Mesenchymal stem cell (in vitro differentiated cells and primary cell): ENCODE measurements at regions not wholly inside any gene's neighbourhood (a gene's known extent, or its start where the extent isn't known, plus 50 kb on each side); places are given as distances from the start of the nearest gene placed in this dataset.

Experiments
- DNase-seq: peaks from one replicate; pipeline ENCODE4 v3.0.0-alpha.2; 2013
- H2AFZ ChIP-seq: one replicate; pipeline ENCODE4 v1.6.1; 2013; ENCODE audit warnings: low read depth, mild to moderate bottlenecking, control low read depth, inconsistent platforms, low read length, moderate library complexity
- H2AK5ac ChIP-seq: 2 replicates; pipeline ENCODE4 v1.6.1; 2013; ENCODE audit warnings: low read length, moderate library complexity, mild to moderate bottlenecking, inconsistent platforms; ENCODE audit not compliant: severe bottlenecking
- H2BK120ac ChIP-seq: one replicate; pipeline ENCODE4 v1.6.1; 2013; ENCODE audit warnings: low read depth, mild to moderate bottlenecking, inconsistent platforms, low read length, moderate library complexity
- H2BK12ac ChIP-seq, 2 experiments: one replicate each; pipeline ENCODE4 v1.6.1; 2013; ENCODE audit warnings: inconsistent platforms in 2 of 2, low read length in 2 of 2, mild to moderate bottlenecking in 2 of 2, moderate library complexity in 2 of 2, control low read depth in 1 of 2
- H2BK15ac ChIP-seq: one replicate; pipeline ENCODE4 v1.6.1; 2013; ENCODE audit warnings: mild to moderate bottlenecking, low read depth, inconsistent platforms; ENCODE audit not compliant: poor library complexity, severe bottlenecking
- H2BK5ac ChIP-seq: 2 replicates; pipeline ENCODE4 v1.6.1; 2013; ENCODE audit warnings: low read depth, mild to moderate bottlenecking, low read length, control low read depth, inconsistent platforms; ENCODE audit not compliant: poor library complexity, severe bottlenecking
- H3K14ac ChIP-seq, 2 experiments: one replicate each; pipeline ENCODE4 v1.6.1; 2013; ENCODE audit warnings: inconsistent platforms in 2 of 2, low read length in 2 of 2, control low read depth in 1 of 2, mild to moderate bottlenecking in 1 of 2, moderate library complexity in 1 of 2
- H3K18ac ChIP-seq, 2 experiments: one replicate each; pipeline ENCODE4 v1.6.1; 2013; ENCODE audit warnings: inconsistent platforms in 2 of 2, low read length in 2 of 2, control low read depth in 1 of 2, low read depth in 1 of 2, mild to moderate bottlenecking in 1 of 2
- H3K23ac ChIP-seq, 2 experiments: one replicate each; pipeline ENCODE4 v1.6.1; 2013; ENCODE audit warnings: inconsistent platforms in 2 of 2, low read length in 2 of 2, mild to moderate bottlenecking in 2 of 2, moderate library complexity in 2 of 2, control low read depth in 1 of 2
- H3K27ac ChIP-seq: 2 replicates; pipeline ENCODE4 v1.5.1; 2013; ENCODE audit warnings: mild to moderate bottlenecking, moderate library complexity, low read length, control low read depth, inconsistent platforms; ENCODE audit not compliant: poor library complexity, severe bottlenecking
- H3K27me3 ChIP-seq, 2 experiments: 2 replicates each; pipeline versions ENCODE4 v1.6.1 to v1.7.0; 2013; ENCODE audit warnings: low read length in 2 of 2, mild to moderate bottlenecking in 2 of 2, moderate library complexity in 2 of 2, control low read depth in 1 of 2, inconsistent platforms in 1 of 2; ENCODE audit not compliant: control insufficient read depth in 1 of 2, insufficient read depth in 1 of 2
- H3K36me3 ChIP-seq, 2 experiments: 2 replicates each; pipeline versions ENCODE4 v1.6.1 to v1.7.0; 2013; ENCODE audit warnings: low read length in 2 of 2, control low read depth in 1 of 2, inconsistent platforms in 1 of 2, low read depth in 1 of 2, mild to moderate bottlenecking in 1 of 2; ENCODE audit not compliant: insufficient read depth in 2 of 2, control insufficient read depth in 1 of 2
- H3K4ac ChIP-seq, 2 experiments: one replicate each; pipeline ENCODE4 v1.6.1; 2013; ENCODE audit warnings: inconsistent platforms in 2 of 2, low read length in 2 of 2, mild to moderate bottlenecking in 2 of 2, moderate library complexity in 2 of 2, control low read depth in 1 of 2, low read depth in 1 of 2
- H3K4me1 ChIP-seq: 2 replicates; pipeline ENCODE4 v1.6.1; 2013; ENCODE audit warnings: low read depth, low read length, control low read depth; ENCODE audit not compliant: control insufficient read depth, insufficient read depth
- H3K4me2 ChIP-seq: 2 replicates; pipeline ENCODE4 v1.6.1; 2013; ENCODE audit warnings: low read length, mild to moderate bottlenecking, inconsistent platforms; ENCODE audit not compliant: poor library complexity, severe bottlenecking
- H3K4me3 ChIP-seq, 2 experiments: 2 replicates each; pipeline versions ENCODE4 v1.5.1 to v1.7.0; 2013; ENCODE audit warnings: low read length in 2 of 2, mild to moderate bottlenecking in 2 of 2, control low read depth in 1 of 2, low read depth in 1 of 2; ENCODE audit not compliant: insufficient read depth in 1 of 2
- H3K79me1 ChIP-seq: replicated peaks from 2 replicates; pipeline ENCODE4 v1.6.1; 2013; ENCODE audit warnings: mild to moderate bottlenecking, control low read depth, low read length, inconsistent platforms; ENCODE audit not compliant: poor library complexity, severe bottlenecking
- H3K9ac ChIP-seq: 2 replicates; pipeline ENCODE4 v1.7.0; 2013; ENCODE audit warnings: mild to moderate bottlenecking, low read length, moderate library complexity
- H3K9me3 ChIP-seq: 2 replicates; pipeline ENCODE4 v1.7.0; 2013; ENCODE audit warnings: mild to moderate bottlenecking, low read length; ENCODE audit not compliant: control insufficient read depth
- H4K8ac ChIP-seq: one replicate; pipeline ENCODE4 v1.6.1; 2013; ENCODE audit warnings: inconsistent platforms, mild to moderate bottlenecking, low read length, moderate library complexity
- H4K91ac ChIP-seq: one replicate; pipeline ENCODE4 v1.6.1; 2013; ENCODE audit warnings: mild to moderate bottlenecking, low read length, inconsistent platforms
- WGBS: methylation state at CpG from one replicate; pipeline ENCODE4 v1.1.7; 2013; ENCODE audit warnings: mixed read lengths; 5-methylcytosine and 5-hydroxymethylcytosine counted together

DNA sequence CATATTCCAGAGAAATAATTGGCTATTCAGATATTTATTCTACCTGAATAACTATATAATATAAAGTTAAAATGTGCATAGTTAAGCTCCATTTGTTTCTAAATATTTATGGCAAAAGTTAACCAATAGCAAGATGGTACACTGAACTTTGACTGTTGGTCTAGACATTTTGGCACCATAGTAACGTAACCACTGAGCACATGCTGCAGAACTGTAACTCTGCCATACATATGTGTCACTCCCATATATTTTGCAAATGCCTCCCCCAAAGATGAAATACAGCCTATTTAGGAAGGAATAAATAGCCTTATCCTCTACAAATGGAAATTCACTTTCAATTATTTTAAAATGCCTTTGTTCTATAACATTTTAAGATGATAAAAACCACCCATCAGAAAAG lies 424.9 kb downstream of the CENPC start:
- Histone ChIP-seq H3K4ac (no peak overlapping the region), H4K91ac (no peak overlapping the region), H3K79me1 (no peaks in the 10 kb centered on the region), H3K14ac (no peak overlapping the region), H2AFZ (no peak overlapping the region), H3K4me1 (no peaks in the 10 kb centered on the region), H3K23ac (no peak overlapping the region), H3K27me3 (no peaks in the 10 kb centered on the region), H3K9ac (no peak overlapping the region), H2AK5ac (no peak overlapping the region), H2BK5ac (no peak overlapping the region), H2BK12ac (no peak overlapping the region), H2BK120ac (no peak overlapping the region), H3K9me3 (no peaks in the 10 kb centered on the region), H4K8ac (no peak overlapping the region), H3K18ac (no peak overlapping the region), H3K4me2 (no peak overlapping the region), H3K27ac (no peak overlapping the region), H2BK15ac (no peak overlapping the region), H3K36me3 (no peaks in the 10 kb centered on the region), H3K4me3 (no peak overlapping the region)
- no peak for DNase-seq
- 81% methylated on average over 1 of the region's 1 CpG for WGBS

DNA sequence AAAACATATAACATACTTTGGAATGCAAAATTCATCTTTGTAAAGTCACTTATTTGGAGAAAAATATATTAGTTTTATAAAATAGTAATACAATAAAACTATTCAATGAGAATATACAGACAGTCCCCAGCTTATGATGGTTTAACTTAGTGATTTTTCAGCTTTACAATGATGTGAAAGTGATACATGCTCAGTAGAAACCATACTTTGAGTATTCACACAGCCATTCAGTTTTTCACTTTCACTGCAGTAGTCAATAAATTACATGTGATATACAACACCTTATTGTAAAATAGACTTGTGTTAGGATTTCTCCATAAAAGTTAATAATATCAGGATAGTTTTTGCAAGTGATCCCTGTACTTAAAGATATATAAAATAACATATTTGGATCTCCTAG lies 436.0 kb downstream of the CENPC start:
- Histone ChIP-seq H3K4me2 (no peak overlapping the region), H3K4me3 (no peak overlapping the region), H3K4ac (no peak overlapping the region), H3K27me3 (no peaks in the 10 kb centered on the region), H3K36me3 (no peaks in the 10 kb centered on the region), H3K9me3 (no peaks in the 10 kb centered on the region), H3K23ac (no peak overlapping the region), H3K27ac (no peak overlapping the region), H4K8ac (no peak overlapping the region), H3K9ac (no peak overlapping the region), H3K18ac (no peak overlapping the region), H4K91ac (no peak overlapping the region), H2BK12ac (no peak overlapping the region), H3K14ac (no peak overlapping the region), H2BK15ac (no peak overlapping the region), H2BK5ac (no peak overlapping the region), H2AK5ac (no peak overlapping the region), H2AFZ (no peak overlapping the region), H2BK120ac (no peak overlapping the region), H3K4me1 (no peaks in the 10 kb centered on the region), H3K79me1 (no peaks in the 10 kb centered on the region)
- no peak for DNase-seq

DNA sequence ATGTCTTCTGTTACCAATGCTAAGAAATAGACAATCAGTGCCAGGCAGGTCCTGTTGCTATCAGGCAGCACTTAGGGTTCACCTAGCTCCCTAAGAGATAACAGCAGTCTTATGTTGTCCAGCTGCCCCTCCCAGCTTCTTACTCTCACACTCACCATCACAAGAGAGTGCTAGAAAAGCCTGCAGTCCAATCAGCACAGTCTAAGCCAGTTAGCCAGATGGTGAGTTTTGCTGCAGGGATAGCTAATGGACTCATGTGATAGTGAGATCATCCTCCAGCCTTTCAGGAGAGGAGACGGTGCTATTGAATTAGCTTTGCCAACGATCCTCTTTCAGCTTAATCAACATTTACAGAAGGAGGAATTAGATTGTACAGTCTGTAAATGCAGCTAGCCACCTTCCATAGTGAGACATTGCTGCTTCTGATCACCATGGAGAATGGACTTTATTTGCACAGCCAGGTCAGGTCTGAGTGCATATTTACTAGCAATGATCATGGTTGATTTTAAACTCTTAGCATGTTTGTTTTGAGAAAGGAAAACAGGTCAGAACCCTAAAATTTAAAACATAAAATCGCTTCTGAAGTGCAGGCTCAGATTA lies 438.3 kb downstream of the CENPC start:
- Histone ChIP-seq H3K4ac (no peak overlapping the region), H4K91ac (no peak overlapping the region), H3K79me1 (no peaks in the 10 kb centered on the region), H3K18ac (no peak overlapping the region), H3K14ac (peak overlapping the region in 1 of 2 experiments; percentile 29), H2BK15ac (no peak overlapping the region), H3K23ac (no peak overlapping the region), H3K4me3 (no peak overlapping the region), H2BK5ac (no peak overlapping the region), H2AFZ (peak overlapping the region; percentile 85), H3K4me2 (no peak overlapping the region), H3K36me3 (no peaks in the 10 kb centered on the region), H3K27ac (no peak overlapping the region), H4K8ac (no peak overlapping the region), H3K27me3 (no peaks in the 10 kb centered on the region), H2AK5ac (no peak overlapping the region), H3K4me1 (no peaks in the 10 kb centered on the region), H3K9me3 (no peaks in the 10 kb centered on the region), H2BK12ac (no peak overlapping the region), H2BK120ac (no peak overlapping the region), H3K9ac (no peak overlapping the region)
- 86% methylated on average over 1 of the region's 3 CpGs for WGBS
- peak; percentile 35 for DNase-seq

DNA sequence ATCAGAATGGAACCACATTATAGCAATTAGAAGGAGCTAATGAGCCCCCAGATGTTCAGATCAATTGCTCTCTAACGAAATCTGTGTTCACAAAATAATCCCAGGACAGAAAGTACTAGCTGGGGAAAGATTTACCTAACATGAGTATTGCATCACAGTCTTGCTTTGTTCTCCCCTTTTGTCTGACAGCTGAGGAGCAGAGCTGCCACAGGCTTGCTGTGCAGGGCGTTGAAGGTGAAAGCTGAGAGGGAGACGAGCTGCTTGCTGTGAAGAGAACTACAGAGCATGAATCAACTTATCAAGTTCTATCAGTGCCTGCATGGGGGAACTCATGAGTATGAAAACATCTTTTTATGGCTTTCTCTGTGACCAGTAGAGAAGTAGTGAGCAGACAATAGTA lies 441.2 kb downstream of the CENPC start:
- no peak overlapping the region for H4K91ac ChIP-seq
- H3K79me1 ChIP-seq = no peaks in the 10 kb centered on the region
- no peak for DNase-seq
- H3K4ac ChIP-seq = no peak overlapping the region
- no peak overlapping the region for H3K23ac ChIP-seq
- H3K36me3 ChIP-seq = no peaks in the 10 kb centered on the region
- H3K9me3 ChIP-seq = no peaks in the 10 kb centered on the region
- no peak overlapping the region for H3K14ac ChIP-seq
- WGBS = 49% methylated on average over 3 of the region's 3 CpGs
- H4K8ac ChIP-seq = peak overlapping the region; percentile 37
- H2BK5ac ChIP-seq = no peak overlapping the region
- no peak overlapping the region for H2BK15ac ChIP-seq
- no peak overlapping the region for H3K27ac ChIP-seq
- H2AFZ ChIP-seq = no peak overlapping the region
- no peak overlapping the region for H2BK12ac ChIP-seq
- H3K18ac ChIP-seq = no peak overlapping the region
- no peak overlapping the region for H3K4me2 ChIP-seq
- no peak overlapping the region for H2BK120ac ChIP-seq
- no peaks in the 10 kb centered on the region for H3K27me3 ChIP-seq
- no peak overlapping the region for H3K4me3 ChIP-seq
- no peak overlapping the region for H2AK5ac ChIP-seq
- H3K9ac ChIP-seq = no peak overlapping the region
- H3K4me1 ChIP-seq = no peaks in the 10 kb centered on the region
